ENCODE measurements at regions not wholly inside any gene's neighbourhood (a gene's known extent, or its start where the extent isn't known, plus 50 kb on each side); places are given as distances from the start of the nearest gene placed in this dataset.

GRCh38 chr12:24409868-24410267 is 460.4 kb upstream of the SOX5 start:
- TF ChIP-seq EP300 (IDR thresholded peaks at IDR 0.05) = no peak
- TF ChIP-seq, protein P1, sequence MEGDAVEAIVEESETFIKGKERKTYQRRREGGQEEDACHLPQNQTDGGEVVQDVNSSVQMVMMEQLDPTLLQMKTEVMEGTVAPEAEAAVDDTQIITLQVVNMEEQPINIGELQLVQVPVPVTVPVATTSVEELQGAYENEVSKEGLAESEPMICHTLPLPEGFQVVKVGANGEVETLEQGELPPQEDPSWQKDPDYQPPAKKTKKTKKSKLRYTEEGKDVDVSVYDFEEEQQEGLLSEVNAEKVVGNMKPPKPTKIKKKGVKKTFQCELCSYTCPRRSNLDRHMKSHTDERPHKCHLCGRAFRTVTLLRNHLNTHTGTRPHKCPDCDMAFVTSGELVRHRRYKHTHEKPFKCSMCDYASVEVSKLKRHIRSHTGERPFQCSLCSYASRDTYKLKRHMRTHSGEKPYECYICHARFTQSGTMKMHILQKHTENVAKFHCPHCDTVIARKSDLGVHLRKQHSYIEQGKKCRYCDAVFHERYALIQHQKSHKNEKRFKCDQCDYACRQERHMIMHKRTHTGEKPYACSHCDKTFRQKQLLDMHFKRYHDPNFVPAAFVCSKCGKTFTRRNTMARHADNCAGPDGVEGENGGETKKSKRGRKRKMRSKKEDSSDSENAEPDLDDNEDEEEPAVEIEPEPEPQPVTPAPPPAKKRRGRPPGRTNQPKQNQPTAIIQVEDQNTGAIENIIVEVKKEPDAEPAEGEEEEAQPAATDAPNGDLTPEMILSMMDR (IDR thresholded peaks at IDR 0.05) = no peak
- TF ChIP-seq POLR2AphosphoS5 (IDR thresholded peaks at IDR 0.05) = no peak

Measured in stomach (tissue), 4 donors.